HG02610 (cell line): ENCODE measurements at regions not wholly inside any gene's neighbourhood (a gene's known extent, or its start where the extent isn't known, plus 50 kb on each side); places are given as distances from the start of the nearest gene placed in this dataset.
"Not testable (repeated sequence)": the region's sequence is repeated elsewhere in the genome, so short reads cannot be mapped to it uniquely, and the experiment has no call there.

Source experiments
- ATAC-seq: cut with Tn5 transposase; IDR thresholded peaks from one replicate; pipeline ENCODE4 v1.9.1; 2021; ENCODE audit warnings: mild to moderate bottlenecking, moderate library complexity; ENCODE audit not compliant: unreplicated experiment

DNA sequence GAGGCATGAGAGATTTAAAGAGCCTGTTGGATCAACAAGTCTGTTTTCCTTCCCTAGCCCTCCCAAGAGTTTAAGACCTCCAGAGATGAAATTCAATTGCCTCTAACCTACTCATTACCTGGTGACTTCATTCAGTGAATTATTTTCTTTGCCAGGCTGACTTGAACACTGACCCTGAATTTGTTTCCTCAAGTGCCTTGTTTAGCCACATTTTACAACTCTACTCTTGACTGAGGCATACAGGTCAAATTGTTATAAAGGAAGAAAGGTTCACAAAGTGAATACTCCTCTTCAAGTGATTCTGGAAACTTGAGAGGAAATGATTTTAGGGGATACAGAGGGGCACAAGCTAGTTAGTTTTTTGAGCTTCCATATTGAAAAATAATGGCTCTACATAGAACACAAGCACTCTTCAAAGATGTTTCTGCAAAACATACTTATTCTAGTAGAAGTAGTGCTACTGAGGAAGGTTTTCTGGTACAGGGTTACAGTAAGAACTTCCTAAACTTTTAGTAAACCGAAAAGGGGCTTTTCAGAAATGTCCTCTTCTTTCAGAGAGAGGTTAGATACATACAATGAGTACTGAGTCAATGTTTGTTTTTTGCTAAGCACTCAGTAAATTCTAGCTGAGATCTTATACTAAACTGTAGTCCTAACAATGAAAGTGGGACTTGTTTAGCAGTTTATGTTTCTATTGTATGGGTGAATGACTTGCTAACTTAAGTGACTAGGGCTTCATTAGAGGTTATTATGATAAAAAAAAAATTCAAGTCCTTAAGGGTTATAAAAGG, 137.4 kb upstream of the SATB1 start:
- ATAC-seq = no peak

DNA sequence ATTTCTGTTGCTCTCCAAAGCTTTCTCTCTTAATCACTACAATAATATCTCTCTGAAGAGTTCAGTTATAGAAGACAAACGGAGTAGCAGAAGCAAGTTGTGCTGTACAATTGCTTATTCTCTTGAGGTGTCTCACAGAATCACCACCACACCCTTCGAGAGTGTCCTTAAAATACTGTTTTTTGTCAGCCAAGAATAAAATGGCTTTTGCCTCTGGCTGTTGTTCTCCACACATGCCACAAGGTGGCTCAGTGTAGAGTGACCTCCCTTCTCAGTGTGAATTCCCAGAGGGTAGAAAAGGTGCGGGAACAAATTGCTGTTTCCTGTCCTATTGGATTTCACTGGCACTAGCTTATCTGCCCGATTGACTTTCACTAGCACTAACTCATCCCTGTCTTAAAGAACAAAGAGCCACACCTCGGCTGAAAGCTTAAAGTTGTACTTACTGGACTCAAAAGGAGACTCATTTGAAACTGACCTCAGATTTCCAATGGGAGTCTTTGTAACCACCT, 134.2 kb upstream of the SATB1 start:
- ATAC-seq = peak; percentile 43

DNA sequence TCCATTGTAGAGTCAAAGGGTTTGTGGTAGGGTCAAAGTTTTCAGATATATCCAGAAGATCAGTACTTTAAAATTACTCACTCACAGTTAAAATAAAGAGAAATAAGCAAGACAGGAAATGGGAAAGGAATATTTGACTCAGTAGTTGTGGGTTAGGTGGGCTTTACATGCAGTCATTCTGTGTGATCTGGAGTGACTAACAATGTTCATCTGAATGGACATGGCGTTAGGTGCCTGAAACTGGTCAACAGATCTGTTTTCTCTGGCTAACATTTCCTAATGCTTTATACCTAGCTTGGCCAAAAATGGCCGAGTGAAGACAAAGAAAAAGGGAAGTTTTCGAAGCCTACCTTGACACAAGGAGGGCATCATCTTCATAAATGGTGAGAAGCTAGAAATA, 133.4 kb upstream of the SATB1 start:
- ATAC-seq = no peak

DNA sequence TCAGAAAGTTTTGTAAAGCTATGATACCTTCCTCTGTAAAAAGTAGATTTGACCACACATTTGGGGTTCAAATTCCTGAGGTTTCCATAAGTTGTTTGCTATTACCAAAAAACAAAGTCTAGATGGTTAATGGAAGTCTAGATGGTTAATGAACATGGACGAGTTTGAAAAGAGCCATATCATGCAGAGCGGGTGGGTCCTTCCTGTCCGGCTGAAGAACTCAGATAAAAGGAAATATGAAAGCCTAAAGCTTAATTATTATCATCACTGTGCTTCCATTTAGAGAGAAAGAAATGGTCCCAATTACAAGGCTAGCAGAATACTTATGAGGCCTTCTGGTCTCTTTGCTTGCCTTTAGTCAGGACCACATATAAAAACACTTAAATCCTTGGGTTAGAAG, 132.1 kb upstream of the SATB1 start:
- ATAC-seq = no peak

DNA sequence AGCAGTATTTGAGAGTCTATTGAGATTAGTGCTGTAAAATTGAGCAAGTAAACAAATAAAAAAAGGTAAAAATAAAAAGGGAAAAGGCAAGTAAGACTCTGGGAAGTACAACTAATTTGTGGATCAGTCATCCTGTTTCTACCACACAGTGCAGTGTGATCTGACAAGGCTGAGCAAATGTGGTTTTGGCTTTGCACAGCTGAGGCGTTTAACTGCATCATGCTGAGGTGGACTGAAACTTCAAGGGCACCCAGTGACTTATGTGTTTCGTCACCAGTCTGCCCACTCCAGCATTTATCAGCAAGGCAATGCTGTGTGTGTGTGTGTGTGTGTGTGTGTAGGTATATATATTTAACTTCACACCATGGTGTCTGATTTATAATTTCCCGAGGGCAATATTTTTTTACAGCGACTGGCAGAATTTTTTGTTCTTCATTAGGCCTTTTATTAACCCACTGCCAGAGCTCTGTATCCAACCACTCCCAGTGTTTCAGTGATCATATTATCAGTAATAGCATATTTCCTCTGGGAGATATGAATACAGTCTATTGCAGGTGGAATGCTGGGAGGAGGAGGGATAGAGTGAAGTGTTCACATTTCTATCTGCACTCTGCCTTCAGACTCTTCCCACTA, 131.5 kb upstream of the SATB1 start:
- peak; percentile 96 for ATAC-seq

DNA sequence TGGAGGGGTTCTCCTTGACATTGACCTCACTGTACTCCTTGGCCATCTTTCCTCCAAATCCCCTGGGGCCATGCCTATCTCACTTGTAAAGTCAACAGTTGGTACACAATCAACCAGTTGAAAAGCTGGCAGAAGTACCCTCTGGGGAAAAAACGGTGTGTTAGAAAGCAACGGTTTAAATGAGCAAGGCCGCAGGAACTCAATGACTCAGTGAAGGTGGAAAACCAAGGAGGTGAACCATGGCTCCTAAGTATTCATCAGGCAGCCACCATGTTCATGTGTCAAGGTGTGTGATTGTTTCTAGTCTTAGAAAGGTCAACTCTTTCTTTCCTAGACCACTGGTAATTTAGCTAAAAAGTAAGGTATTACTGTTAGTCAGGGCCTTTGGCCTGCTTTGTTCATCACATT, 130.9 kb upstream of the SATB1 start:
- ATAC-seq = peak; percentile 36

DNA sequence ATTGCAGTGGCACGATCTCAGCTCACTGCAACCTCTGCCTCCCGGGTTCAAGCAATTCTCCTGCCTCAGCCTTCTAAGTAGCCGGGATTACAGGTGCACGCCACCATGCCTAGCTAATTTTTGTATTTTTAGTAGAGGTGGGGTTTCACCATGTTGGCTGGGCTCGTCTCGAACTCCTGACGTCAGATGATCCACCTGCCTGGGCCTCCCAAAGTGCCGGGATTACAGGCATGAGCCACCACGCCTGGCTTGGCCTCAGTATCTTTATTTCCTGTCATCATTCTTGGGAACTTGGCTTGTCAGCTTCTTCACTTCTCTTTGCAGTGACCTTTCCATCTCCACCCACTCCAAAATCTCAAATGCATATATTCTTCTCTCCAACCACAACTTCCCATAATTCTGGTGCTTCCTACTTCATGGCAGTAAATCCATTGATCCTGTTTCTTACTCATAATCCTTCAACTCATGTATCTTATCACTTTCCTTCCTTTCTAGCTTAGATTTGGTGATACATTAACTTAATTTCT, 127.5 kb upstream of the SATB1 start:
- not testable (repeated sequence) for ATAC-seq

DNA sequence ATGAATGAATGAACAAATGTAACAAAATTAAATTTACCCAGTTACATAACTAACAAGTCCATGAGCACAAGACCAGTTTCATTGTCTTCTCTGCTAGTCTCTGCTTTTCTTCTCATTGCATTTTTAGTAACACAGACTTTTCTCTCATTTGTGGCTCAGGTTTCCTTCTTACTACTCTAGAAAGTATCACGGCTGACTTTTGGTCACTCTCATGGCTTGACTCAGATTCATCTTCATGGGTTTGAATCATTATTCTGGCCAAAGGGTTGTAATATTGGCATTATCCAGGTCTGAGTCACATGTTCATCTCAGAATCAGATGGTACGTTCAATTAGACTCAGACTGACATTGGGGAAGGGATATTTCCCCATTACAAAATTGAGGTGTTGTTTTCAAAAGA, 121.5 kb upstream of the SATB1 start:
- peak; percentile 87 for ATAC-seq

DNA sequence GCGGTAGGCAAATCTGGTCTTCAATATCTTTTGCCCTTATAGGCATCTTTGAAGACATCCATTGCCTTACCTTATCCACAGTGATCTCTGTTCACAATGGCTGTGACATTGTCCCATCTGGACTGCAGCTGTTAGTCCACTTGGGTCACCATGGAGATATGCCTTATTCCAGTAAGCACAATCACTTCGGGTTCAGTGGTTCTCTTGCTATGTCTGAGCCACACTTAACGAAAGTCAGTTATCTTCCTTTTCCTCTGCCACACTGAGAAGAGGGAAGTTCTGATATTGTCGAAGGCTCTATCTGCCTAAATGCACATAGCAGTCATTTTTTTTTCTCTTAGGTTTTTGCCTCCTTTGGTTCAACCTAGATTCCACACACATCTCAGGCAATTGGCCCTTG, 119.0 kb upstream of the SATB1 start:
- ATAC-seq = no peak

DNA sequence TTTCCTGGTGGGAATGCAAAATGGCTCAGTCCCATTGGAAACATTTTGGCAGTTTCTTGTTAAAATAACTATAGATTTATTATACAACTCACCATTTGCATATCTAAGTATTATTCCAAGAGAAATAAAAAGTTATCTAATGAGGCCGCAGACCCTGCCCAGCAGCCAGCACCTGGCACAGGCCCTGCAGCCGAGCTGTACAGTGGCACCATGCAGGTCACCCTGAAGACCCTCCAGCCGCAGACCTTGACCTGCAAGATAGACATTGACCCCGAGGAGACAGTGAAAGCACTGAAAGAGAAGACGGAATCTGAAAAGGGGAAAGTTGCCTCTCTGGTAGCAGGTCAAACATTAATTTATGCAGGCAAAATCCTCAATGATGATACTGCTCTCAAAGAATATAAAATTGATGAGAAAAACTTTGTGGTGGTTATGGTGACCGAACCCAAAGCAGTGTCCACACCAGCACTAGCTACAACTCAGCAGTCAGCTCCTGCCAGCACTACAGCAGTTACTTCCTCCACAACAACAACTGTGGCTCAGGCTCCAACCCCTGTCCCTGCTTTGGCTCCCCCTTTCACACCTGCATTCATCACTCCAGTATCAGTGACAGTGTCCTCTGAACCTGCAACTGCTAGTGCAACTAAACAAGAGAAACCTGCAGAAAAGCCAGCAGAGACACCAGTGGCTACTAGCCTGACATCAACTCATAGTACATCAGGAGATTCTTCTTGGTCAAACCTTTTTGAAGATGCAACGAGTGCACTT, 113.5 kb upstream of the SATB1 start:
- ATAC-seq = no peak

DNA sequence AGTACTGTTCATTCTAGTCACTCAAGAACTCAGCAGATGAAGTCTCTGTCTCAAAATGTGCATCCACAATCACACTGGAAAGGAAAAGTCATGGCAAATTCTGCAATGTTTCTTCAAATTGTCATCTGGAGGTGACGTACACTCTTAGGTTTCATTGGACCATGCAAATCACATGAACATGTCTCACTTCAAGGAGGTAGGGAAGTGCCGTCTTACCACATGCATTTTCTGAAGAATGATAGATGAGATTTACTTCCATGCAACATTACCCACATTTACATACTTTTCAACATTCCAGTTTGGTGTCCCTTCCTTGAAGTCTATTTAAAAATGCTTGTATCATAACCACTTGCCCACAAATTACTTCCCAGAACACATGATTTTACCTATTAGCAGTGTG, 107.9 kb upstream of the SATB1 start:
- no peak for ATAC-seq

DNA sequence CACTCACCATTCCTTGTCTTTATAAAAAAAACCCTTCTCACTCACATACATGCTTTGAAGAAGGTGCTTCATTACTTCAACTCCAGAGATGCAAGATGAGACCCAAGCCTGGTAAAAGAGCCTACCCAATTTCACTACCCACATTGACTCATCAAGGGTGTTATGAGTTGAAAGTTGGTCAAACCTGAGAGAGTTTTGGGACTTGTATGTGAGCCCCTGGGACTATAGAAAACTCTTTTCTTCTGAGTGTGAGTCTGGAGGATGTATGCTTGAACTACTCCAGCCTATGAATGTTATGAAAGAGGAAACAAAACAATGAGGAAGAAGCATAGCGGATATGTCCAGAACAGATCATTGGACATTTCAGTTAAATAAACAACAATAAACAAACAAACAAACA, 106.5 kb upstream of the SATB1 start:
- ATAC-seq = peak; percentile 99

DNA sequence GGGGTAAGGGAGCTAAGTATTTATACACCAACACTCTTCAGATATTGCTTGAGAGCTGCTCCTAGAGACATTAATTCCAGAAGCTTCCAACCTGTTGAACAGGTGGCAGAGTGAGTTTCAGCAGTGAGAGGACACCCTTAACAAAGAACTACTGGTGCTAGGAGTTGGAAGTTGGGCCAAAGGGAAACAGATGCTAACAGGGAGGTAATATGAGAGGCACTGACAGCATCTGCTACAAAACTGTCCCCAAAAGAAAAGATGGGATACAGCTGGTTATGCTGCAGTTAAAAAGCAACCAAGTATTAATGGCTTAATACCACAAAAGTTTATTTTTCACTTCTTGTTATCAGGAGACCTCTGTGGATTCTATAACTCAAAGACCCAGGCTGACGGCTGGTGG, 104.5 kb upstream of the SATB1 start:
- no peak for ATAC-seq

DNA sequence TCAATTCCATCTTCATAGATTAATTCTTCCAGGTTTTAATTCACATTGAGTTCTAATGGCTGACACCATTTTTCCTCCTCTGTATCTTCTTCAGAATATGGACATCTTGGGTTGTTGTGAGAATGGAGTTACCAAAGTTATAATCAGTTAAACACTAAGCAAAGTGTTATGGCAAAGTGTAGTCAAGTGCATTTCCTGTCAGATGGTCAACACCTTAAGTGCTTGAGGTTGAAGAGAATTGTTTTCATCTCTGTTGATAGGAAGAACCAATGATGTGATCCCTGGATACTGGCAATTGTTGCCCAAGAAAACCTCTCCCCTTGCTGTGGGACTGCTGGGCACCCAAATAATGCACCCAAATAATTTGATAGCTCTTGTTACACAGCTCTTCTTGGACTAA, 102.6 kb upstream of the SATB1 start:
- ATAC-seq = no peak

DNA sequence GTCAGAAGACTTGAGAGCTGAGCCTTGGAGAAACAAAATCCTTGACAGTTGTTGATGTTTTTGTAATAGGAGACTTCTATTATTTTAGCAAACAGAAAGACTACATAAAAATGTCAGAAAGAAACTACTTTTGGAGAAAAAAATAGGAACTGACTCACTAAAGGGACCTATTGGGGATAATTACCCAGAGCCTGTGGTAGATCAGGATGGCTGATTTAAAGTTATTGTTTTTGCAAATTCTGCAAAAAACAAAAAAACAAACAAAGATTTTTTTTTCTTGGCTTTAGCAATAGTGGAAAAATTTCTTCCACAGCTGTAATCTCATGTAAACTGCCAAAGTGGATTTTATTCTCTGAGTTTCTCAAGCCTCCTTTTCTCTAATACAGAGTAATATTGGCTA, 101.5 kb upstream of the SATB1 start:
- no peak for ATAC-seq

DNA sequence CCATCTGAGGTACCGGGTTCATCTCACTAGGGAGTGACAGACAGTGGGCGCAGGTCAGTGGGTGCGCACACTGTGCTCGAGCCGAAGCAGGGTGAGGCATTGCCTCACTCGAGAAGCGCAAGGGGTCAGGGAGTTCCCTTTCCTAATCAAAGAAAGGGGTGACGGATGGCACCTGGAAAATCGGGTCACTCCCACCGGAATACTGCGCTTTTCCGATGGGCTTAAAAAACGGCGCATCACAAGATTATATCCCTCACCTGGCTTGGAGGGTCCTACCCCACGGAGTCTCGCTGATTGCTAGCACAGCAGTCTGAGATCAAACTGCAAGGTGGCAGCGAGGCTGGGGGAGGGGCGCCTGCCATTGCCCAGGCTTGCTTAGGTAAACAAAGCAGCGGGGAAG, 91.0 kb upstream of the SATB1 start:
- ATAC-seq = not testable (repeated sequence)

DNA sequence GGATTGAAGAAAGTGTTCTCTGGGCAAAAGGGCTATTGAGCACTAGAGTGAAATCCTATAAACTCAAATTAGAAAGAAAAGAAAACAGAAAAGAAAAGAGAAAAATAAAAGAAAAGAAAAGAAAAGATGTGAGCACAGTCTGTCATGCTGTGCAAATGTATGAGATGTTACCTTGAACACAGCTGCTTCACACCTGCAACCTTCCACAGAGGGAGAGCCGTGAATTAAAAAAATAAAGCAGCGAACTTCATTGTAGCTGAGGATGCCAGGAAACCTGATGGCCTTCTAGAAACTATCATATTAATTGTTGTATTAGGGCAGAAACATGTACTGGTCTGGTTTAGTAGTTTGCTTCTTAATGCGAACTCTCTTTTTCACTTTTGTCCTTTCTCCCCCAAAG, 88.0 kb upstream of the SATB1 start:
- ATAC-seq = no peak

DNA sequence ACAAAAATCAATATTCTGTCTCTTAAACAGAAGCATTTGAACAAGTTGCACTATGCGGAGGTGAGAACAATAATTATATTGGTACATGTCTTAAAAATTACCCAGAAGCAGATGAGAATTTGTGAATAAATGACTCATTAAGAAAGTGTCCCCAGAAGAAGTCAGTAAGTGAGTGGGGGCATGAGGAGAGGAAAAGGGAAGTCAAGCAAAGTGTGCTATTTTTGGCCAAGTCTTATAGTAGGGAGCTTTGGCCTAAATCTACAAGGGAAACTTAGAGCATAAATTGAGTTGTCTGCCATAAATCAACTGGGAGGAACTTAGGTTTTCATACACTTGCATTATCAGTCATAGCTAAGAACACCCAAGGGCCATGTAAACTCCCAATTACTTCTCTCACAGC, 86.9 kb upstream of the SATB1 start:
- peak; percentile 50 for ATAC-seq

DNA sequence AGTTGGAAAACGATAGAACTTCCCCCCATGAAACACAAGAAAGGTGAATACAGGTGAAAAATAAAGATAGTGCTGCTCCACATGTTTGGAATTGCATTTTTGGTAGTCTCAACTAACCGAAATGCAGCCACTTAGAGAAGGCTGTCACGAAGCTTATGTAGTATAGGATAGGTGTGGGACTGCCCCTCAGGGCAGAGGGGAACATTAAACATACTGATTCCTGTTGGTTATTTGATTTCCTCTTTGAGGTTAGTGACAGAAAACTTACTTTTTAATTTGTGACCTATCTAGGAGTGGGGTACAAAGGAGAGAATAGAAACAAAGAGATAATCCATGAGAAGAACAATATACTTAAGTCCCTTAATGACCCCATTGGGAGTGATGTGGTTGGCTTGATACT, 85.8 kb upstream of the SATB1 start:
- no peak for ATAC-seq

DNA sequence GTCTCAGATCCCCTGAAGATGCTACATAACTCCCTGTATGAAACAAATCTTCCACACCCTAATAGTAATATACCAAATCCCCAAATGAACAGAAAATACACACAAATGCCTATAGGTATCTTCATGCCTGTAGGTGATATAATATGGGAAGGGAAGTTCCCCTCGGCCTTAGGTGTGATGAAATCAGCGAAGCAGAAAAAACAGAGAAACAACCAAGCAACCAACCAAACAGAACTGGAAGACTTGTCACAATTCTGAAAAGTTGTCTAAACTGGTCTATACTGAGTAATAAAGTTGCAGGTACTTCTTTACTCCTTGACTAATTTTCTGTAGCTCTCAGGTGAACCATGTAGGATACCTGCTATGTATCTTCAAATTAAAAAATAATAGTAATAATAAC, 82.2 kb upstream of the SATB1 start:
- peak; percentile 58 for ATAC-seq

DNA sequence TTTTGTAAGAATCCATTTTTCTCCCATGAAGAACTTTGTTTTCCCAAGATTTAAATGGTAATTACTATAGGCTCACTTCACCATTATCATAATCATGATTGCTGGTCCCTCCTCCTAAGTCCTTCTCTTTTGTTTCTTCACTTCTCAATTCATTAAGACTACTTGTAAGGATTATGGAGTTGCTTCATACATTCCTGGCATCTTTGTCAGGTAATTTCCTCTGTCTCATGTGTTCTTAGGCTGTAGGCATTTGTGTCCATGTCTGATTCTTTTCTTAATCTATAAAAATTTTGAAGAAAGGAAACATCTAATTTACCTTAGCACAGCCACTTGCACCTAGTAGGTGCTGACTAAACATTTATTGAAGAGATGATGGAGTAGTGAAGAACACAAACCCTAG, 79.9 kb upstream of the SATB1 start:
- no peak for ATAC-seq
